HepG2 (cell line): ENCODE measurements at regions not wholly inside any gene's neighbourhood (a gene's known extent, or its start where the extent isn't known, plus 50 kb on each side); places are given as distances from the start of the nearest gene placed in this dataset.

ENCODE experiments used
- ATAC-seq: fragments of 200-7000 bp; cut with Tn5 transposase; 3 replicates; pipeline ENCODE4 v1.9.1; 2020; ENCODE audit warnings: mild to moderate bottlenecking, moderate library complexity
- BruUV-seq: library from RNA; stranded (reverse); fragments of 400-500 nt; replicated peaks from 2 replicates; lab custom pipeline; 2021; lab: Mats Ljungman, UMichigan
- CTCF ChIA-PET: fragments of 300-600 bp; formaldehyde crosslinking; extraction: SDS; loops from one replicate; lab custom pipeline; 2021; ENCODE audit warnings: low total read pairs, inconsistent platforms, low intra/inter-chr PET ratio; lab: Yijun Ruan, JAX
- POLR2A ChIA-PET: fragments of 350-600 bp; sonication (Branson Sonifier 250); formaldehyde crosslinking; loops from one replicate; lab custom pipeline; 2020; ENCODE audit warnings: antibody characterized with exemption, inconsistent platforms; lab: Yijun Ruan, JAX
- DNase-seq: peaks from one replicate; pipeline ENCODE4 v3.0.0-alpha.2; 2015; ENCODE audit warnings: low spot score
- FAIRE-seq: peaks from 3 replicates; lab custom pipeline; 2011; peaks lifted over from hg19 to GRCh38; lab: Jason Lieb, UNC
- H2AFZ ChIP-seq: one replicate; pipeline ENCODE4 v1.6.1; 2011; ENCODE audit warnings: low read length, inconsistent platforms
- H3K27ac ChIP-seq: fragments of 300-600 bp; 3 replicates; pipeline ENCODE4 v1.8.0; 2011; ENCODE audit warnings: mixed run types, mild to moderate bottlenecking, mixed read lengths, low read length, inconsistent platforms; ENCODE audit not compliant: insufficient read depth; ENCODE audit errors: extremely low read length
- H3K27me3 ChIP-seq, 2 experiments: fragments of 200-600 bp in 1 of 2; 2 replicates in 1 of 2; 3 replicates in 1 of 2; pipeline versions ENCODE4 v1.6.0 to v1.8.0; 2011; ENCODE audit warnings: low read length in 2 of 2, mild to moderate bottlenecking in 2 of 2, moderate library complexity in 2 of 2, inconsistent platforms in 1 of 2; ENCODE audit not compliant: insufficient read depth in 2 of 2, control insufficient read depth in 1 of 2
- H3K36me3 ChIP-seq, 2 experiments: fragments of 200-600 bp in 1 of 2; replicated peaks in 1 of 2; 2 replicates in 1 of 2; 3 replicates in 1 of 2; pipeline versions ENCODE4 v1.5.1 to v1.8.0; 2011; ENCODE audit warnings: low read length in 2 of 2, inconsistent platforms in 1 of 2; ENCODE audit not compliant: insufficient read depth in 2 of 2, control insufficient read depth in 1 of 2
- H3K4me1 ChIP-seq: 2 replicates; pipeline ENCODE4 v1.5.1; 2012; ENCODE audit warnings: low read length, inconsistent platforms; ENCODE audit not compliant: insufficient read depth
- H3K4me2 ChIP-seq: 2 replicates; pipeline ENCODE4 v1.6.0; 2011; ENCODE audit warnings: low read depth, low read length, inconsistent platforms
- H3K4me3 ChIP-seq, 3 experiments: fragments of 200-600 bp in 1 of 3; sonication (generic), shearing (Covaris generic) in 1 of 3; replicated peaks in 1 of 3; 2 replicates each; pipeline ENCODE4 v1.5.1; 2011 to 2016; ENCODE audit warnings: low read length in 3 of 3, inconsistent platforms in 2 of 3, low read depth in 2 of 3, mild to moderate bottlenecking in 2 of 3, control low read depth in 1 of 3, mixed read lengths in 1 of 3; ENCODE audit not compliant: insufficient read depth in 1 of 3
- H3K79me2 ChIP-seq: one replicate; pipeline ENCODE4 v1.6.1; 2011; ENCODE audit warnings: low read length, inconsistent platforms; ENCODE audit not compliant: insufficient read depth
- H3K9ac ChIP-seq: 2 replicates; pipeline ENCODE4 v1.6.0; 2011; ENCODE audit warnings: mild to moderate bottlenecking, low read depth, low read length, inconsistent platforms; ENCODE audit not compliant: insufficient read depth
- H3K9me3 ChIP-seq: 2 replicates; pipeline ENCODE4 v1.5.1; 2012; ENCODE audit warnings: mild to moderate bottlenecking, low read length
- H4K20me1 ChIP-seq: 2 replicates; pipeline ENCODE4 v1.6.0; 2011; ENCODE audit warnings: inconsistent platforms, mild to moderate bottlenecking, low read length, moderate library complexity; ENCODE audit not compliant: insufficient read depth
- CHD4 ChIP-seq: fragments of 200-600 bp; sonication (generic); IDR thresholded peaks from 2 replicates; pipeline ENCODE4 v1.7.0; 2017; ENCODE audit warnings: mild to moderate bottlenecking, low read length, borderline replicate concordance
- ETV5 ChIP-seq: IDR thresholded peaks from 2 replicates; pipeline ENCODE4 v1.6.1; 2018; ENCODE audit warnings: missing biosample characterization, missing genetic modification reagents, inconsistent platforms, borderline replicate concordance
- KLF6 ChIP-seq: IDR thresholded peaks from 2 replicates; pipeline ENCODE4 v1.8.0; 2016; ENCODE audit warnings: missing biosample characterization, missing genetic modification reagents
- MED1 ChIP-seq: sonication (generic); formaldehyde crosslinking; IDR thresholded peaks from 2 replicates; pipeline ENCODE4 v1.4.0; 2020; ENCODE audit warnings: missing genetic modification reagents
- POLR2G ChIP-seq: fragments of 200-400 bp; formaldehyde crosslinking; IDR thresholded peaks from 2 replicates; pipeline ENCODE4 v1.6.1; 2018; ENCODE audit warnings: mild to moderate bottlenecking, low read depth, low read length, moderate library complexity
- PRMT3 ChIP-seq: sonication (generic); formaldehyde crosslinking; IDR thresholded peaks from 2 replicates; pipeline ENCODE4 v1.8.1; 2022; ENCODE audit warnings: low read depth, mild to moderate bottlenecking, moderate library complexity, missing genetic modification reagents, borderline replicate concordance
- RFX1 ChIP-seq: fragments of 450-650 bp; IDR thresholded peaks from 2 replicates; pipeline ENCODE4 v1.6.1; 2017
- SMAD9 ChIP-seq: sonication (generic); formaldehyde crosslinking; IDR thresholded peaks from 2 replicates; pipeline ENCODE4 v1.5.1; 2020; ENCODE audit warnings: mild to moderate bottlenecking, missing genetic modification reagents
- SP140L ChIP-seq: sonication (generic); formaldehyde crosslinking; IDR thresholded peaks from 2 replicates; pipeline ENCODE4 v1.4.0; 2020; ENCODE audit warnings: missing genetic modification reagents, borderline replicate concordance
- TOPORS ChIP-seq: sonication (generic); formaldehyde crosslinking; IDR thresholded peaks from 2 replicates; pipeline ENCODE4 v1.8.0; 2023; ENCODE audit warnings: mild to moderate bottlenecking, missing genetic modification reagents
- ZNF142 ChIP-seq: sonication (generic); formaldehyde crosslinking; IDR thresholded peaks from 2 replicates; pipeline ENCODE4 v1.4.0; 2020; ENCODE audit warnings: missing genetic modification reagents
- ZNF17 ChIP-seq: sonication (generic); formaldehyde crosslinking; IDR thresholded peaks from 2 replicates; pipeline ENCODE4 v1.5.0; 2020; ENCODE audit warnings: mild to moderate bottlenecking, missing genetic modification reagents
- ZNF503 ChIP-seq: sonication (generic); formaldehyde crosslinking; IDR thresholded peaks from 2 replicates; pipeline ENCODE4 v1.4.0; 2020; ENCODE audit warnings: missing genetic modification reagents
- ZNF530 ChIP-seq: sonication (generic); formaldehyde crosslinking; IDR thresholded peaks from 2 replicates; pipeline ENCODE4 v1.5.0; 2020; ENCODE audit warnings: low read depth, mild to moderate bottlenecking, missing genetic modification reagents
- ZNF569 ChIP-seq: sonication (generic); formaldehyde crosslinking; IDR thresholded peaks from 2 replicates; pipeline ENCODE4 v1.5.0; 2020; ENCODE audit warnings: mild to moderate bottlenecking, missing genetic modification reagents, moderate library complexity, borderline replicate concordance
- ZNF709 ChIP-seq: sonication (generic); formaldehyde crosslinking; IDR thresholded peaks from 2 replicates; pipeline ENCODE4 v1.5.0; 2020; ENCODE audit warnings: mild to moderate bottlenecking, missing genetic modification reagents
- ZNF713 ChIP-seq: sonication (generic); formaldehyde crosslinking; IDR thresholded peaks from 2 replicates; pipeline ENCODE4 v1.4.0; 2020; ENCODE audit warnings: mild to moderate bottlenecking, missing genetic modification reagents
- WGBS: methylation state at CpG from one replicate; pipeline ENCODE4 v1.1.6; 2017; ENCODE audit warnings: low lambda C conversion rate; 5-methylcytosine and 5-hydroxymethylcytosine counted together
- in situ Hi-C: cut with HindIII; loops from 2 replicates; pipeline ENCODE4 v1.10.0; 2017; ENCODE audit warnings: low pct_unique_long_range_greater_than_20kb; ENCODE audit not compliant: extremely low pct_ligation_motif_present
- intact Hi-C: fragments of 100-400 bp; cut with micrococcal nuclease; formaldehyde crosslinking; loops from one replicate; pipeline ENCODE4 v1.10.0; 2022; ENCODE audit not compliant: unreplicated experiment

- no peak for TF ChIP-seq RFX1
- TF ChIP-seq ZNF569 (CRISPR knock-in tag) = no peak
- TF ChIP-seq ZNF530 (CRISPR knock-in tag) = no peak
- TF ChIP-seq, all 625 proteins: peak for 0
Observed at GRCh38 chr1:207221934-207222351, 99.5 kb upstream of the CD55 start (continued).

GRCh38 chr1:207223162-207223561, 98.3 kb upstream of the CD55 start:
- no peak for TF ChIP-seq ZNF503 (CRISPR knock-in tag)
- TF ChIP-seq SP140L (CRISPR knock-in tag) = no peak
- no peak for TF ChIP-seq ZNF713
- TF ChIP-seq TOPORS (CRISPR knock-in tag) = no peak
- no peak for TF ChIP-seq POLR2G
- no peak for TF ChIP-seq ZNF142 (CRISPR knock-in tag)
- TF ChIP-seq ZNF17 (CRISPR knock-in tag) = no peak
- TF ChIP-seq SMAD9 (CRISPR knock-in tag) = no peak
- TF ChIP-seq MED1 (CRISPR knock-in tag) = no peak
- TF ChIP-seq ETV5 = no peak
- no peak for TF ChIP-seq ZNF709 (CRISPR knock-in tag)
- TF ChIP-seq KLF6 (CRISPR knock-in tag) = no peak
- no peak for TF ChIP-seq CHD4
- no peak for TF ChIP-seq PRMT3
- H2AFZ ChIP-seq = no peak overlapping the region
- H3K9me3 ChIP-seq = no peaks in the 10 kb centered on the region
- H4K20me1 ChIP-seq = no peaks in the 10 kb centered on the region
- H3K9ac ChIP-seq = no peak overlapping the region
- H3K36me3 ChIP-seq = no peaks in the 10 kb centered on the region
- no peak overlapping the region for H3K4me3 ChIP-seq
- ATAC-seq = no peak
- WGBS = 35% methylated on average over 2 of the region's 2 CpGs
- H3K27ac ChIP-seq = no peak overlapping the region
- FAIRE-seq = no peak
- DNase-seq = no peak
- H3K27me3 ChIP-seq = peaks cover 0 to 4% of the 10 kb centered on the region in 2 experiments; a peak in 2 of 5 replicates
- H3K79me2 ChIP-seq = no peaks in the 10 kb centered on the region
- H3K4me1 ChIP-seq = no peaks in the 10 kb centered on the region
- H3K4me2 ChIP-seq = no peak overlapping the region
- in situ Hi-C loops (no loop called here), intact Hi-C loops (no loop called here)
- CTCF ChIA-PET = no interaction called here
- POLR2A ChIA-PET = no interaction called here
- no TSS peak for BruUV-seq
